Gastrocnemius medialis (tissue), 4 donors: ENCODE measurements at regions not wholly inside any gene's neighbourhood (a gene's known extent, or its start where the extent isn't known, plus 50 kb on each side); places are given as distances from the start of the nearest gene placed in this dataset.
"Not testable (repeated sequence)": the region's sequence is repeated elsewhere in the genome, so short reads cannot be mapped to it uniquely, and the experiment has no call there.

Experiments
- POLR2A ChIP-seq, 2 donors: fragments of 450-650 bp; IDR thresholded peaks; one replicate each; pipeline ENCODE4 v1.6.1; 2017; ENCODE audit warnings: antibody characterized with exemption in 2 of 2, mild to moderate bottlenecking in 2 of 2, moderate library complexity in 2 of 2
- TF ChIP-seq, protein P1 (sequence below), 5 experiments: fragments of 450-650 bp in 3 of 5; fragments of 200-600 bp in 2 of 5; sonication (generic) in 2 of 5; IDR thresholded peaks in 4 of 5; conservative IDR thresholded peaks in 1 of 5; 1 replicate in 4 of 5; 2 replicates in 1 of 5; pipeline ENCODE4 v1.5.1; 2016 to 2019; ENCODE audit warnings: antibody characterized with exemption in 5 of 5, mild to moderate bottlenecking in 3 of 5, moderate library complexity in 3 of 5

DNA sequence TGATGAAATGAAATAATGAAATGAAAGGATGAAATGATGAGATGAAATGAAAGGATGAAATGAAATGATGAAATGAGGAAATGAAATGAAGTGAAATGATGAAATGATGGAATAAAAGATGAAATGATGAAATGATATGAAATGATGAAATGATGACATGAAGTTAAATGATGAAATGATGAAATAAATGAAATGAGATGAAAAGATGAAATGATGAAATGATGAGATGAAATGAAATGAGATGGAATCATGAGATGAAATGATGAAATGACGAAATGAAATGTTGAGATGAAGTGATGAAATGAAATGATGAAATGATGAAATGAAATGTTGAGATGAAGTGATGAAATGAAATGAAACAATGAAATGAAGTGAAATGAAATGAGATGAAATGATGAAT lies 638.3 kb downstream of the GOLGA6L6 start:
- TF ChIP-seq, protein P1, sequence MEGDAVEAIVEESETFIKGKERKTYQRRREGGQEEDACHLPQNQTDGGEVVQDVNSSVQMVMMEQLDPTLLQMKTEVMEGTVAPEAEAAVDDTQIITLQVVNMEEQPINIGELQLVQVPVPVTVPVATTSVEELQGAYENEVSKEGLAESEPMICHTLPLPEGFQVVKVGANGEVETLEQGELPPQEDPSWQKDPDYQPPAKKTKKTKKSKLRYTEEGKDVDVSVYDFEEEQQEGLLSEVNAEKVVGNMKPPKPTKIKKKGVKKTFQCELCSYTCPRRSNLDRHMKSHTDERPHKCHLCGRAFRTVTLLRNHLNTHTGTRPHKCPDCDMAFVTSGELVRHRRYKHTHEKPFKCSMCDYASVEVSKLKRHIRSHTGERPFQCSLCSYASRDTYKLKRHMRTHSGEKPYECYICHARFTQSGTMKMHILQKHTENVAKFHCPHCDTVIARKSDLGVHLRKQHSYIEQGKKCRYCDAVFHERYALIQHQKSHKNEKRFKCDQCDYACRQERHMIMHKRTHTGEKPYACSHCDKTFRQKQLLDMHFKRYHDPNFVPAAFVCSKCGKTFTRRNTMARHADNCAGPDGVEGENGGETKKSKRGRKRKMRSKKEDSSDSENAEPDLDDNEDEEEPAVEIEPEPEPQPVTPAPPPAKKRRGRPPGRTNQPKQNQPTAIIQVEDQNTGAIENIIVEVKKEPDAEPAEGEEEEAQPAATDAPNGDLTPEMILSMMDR (IDR thresholded peaks at IDR 0.05 in 4 of 5, conservative IDR thresholded peaks at IDR 0.05 in 1 of 5): not testable (repeated sequence)
- TF ChIP-seq POLR2A (IDR thresholded peaks at IDR 0.05): not testable (repeated sequence)
